Endothelial cell of umbilical vein (primary cell): ENCODE measurements at regions not wholly inside any gene's neighbourhood (a gene's known extent, or its start where the extent isn't known, plus 50 kb on each side); places are given as distances from the start of the nearest gene placed in this dataset.

ENCODE experiments used
- BruUV-seq: library from RNA; stranded (reverse); fragments of 400-500 nt; replicated peaks from 2 replicates; lab custom pipeline; 2021; lab: Mats Ljungman, UMichigan
- CTCF ChIA-PET: fragments of 300-600, 350-600 bp; sonication (Branson Sonifier 250); formaldehyde crosslinking; loops from one replicate; lab custom pipeline; 2021; ENCODE audit warnings: antibody characterized with exemption, inconsistent platforms; lab: Charles Lee
- POLR2A ChIA-PET: fragments of 300-600, 350-600 bp; sonication (Branson Sonifier 250); formaldehyde crosslinking; loops from one replicate; lab custom pipeline; 2021; ENCODE audit warnings: antibody characterized with exemption, inconsistent platforms; lab: Charles Lee
- DNase-seq: peaks from one replicate; pipeline ENCODE4 v3.0.0-alpha.2; 2011; ENCODE audit warnings: low read depth, low spot score
- FAIRE-seq: peaks from 2 replicates; lab custom pipeline; 2011; peaks lifted over from hg19 to GRCh38; lab: Jason Lieb, UNC
- H2AFZ ChIP-seq: 2 replicates; pipeline ENCODE4 v1.6.0; 2012; ENCODE audit warnings: low read depth, low read length, control low read depth, inconsistent platforms
- H3K27ac ChIP-seq: 2 replicates; pipeline ENCODE4 v1.5.1; 2011; ENCODE audit warnings: low read depth, mild to moderate bottlenecking, control low read depth, low read length, moderate library complexity; ENCODE audit not compliant: insufficient read depth
- H3K27me3 ChIP-seq, 2 experiments: 2 replicates each; pipeline versions ENCODE4 v1.6.0 to v1.6.1; 2011; ENCODE audit warnings: low read length in 2 of 2, mixed read lengths in 1 of 2; ENCODE audit not compliant: control insufficient read depth in 2 of 2, insufficient read depth in 2 of 2
- H3K36me3 ChIP-seq, 2 experiments: 2 replicates in 1 of 2; 3 replicates in 1 of 2; pipeline ENCODE4 v1.5.1; 2011; ENCODE audit warnings: low read length in 2 of 2, mild to moderate bottlenecking in 1 of 2, moderate library complexity in 1 of 2; ENCODE audit not compliant: control insufficient read depth in 2 of 2, insufficient read depth in 2 of 2; ENCODE audit errors: extremely low read depth in 1 of 2
- H3K4me1 ChIP-seq: 3 replicates; pipeline ENCODE4 v1.5.1; 2011; ENCODE audit warnings: mild to moderate bottlenecking, low read length; ENCODE audit not compliant: control insufficient read depth, insufficient read depth; ENCODE audit errors: extremely low read depth
- H3K4me2 ChIP-seq: 2 replicates; pipeline ENCODE4 v1.6.1; 2011; ENCODE audit warnings: low read length, control low read depth, mixed read lengths; ENCODE audit not compliant: insufficient read depth
- H3K4me3 ChIP-seq, 3 experiments: fragments of 200-600 bp in 1 of 3; sonication (generic), shearing (Covaris generic) in 1 of 3; replicated peaks in 1 of 3; 2 replicates each; pipeline ENCODE4 v1.5.1; 2011 to 2016; ENCODE audit warnings: control low read depth in 3 of 3, low read length in 3 of 3, mild to moderate bottlenecking in 2 of 3, inconsistent platforms in 1 of 3, low read depth in 1 of 3, moderate library complexity in 1 of 3; ENCODE audit not compliant: insufficient read depth in 1 of 3
- H3K79me2 ChIP-seq: 2 replicates; pipeline ENCODE4 v1.6.0; 2012; ENCODE audit warnings: low read length, inconsistent platforms; ENCODE audit not compliant: control insufficient read depth, insufficient read depth
- H3K9ac ChIP-seq: replicated peaks from 2 replicates; pipeline ENCODE3; 2011; ENCODE audit warnings: low read length, control low read depth; ENCODE audit not compliant: insufficient read depth; ENCODE audit errors: extremely low read depth
- H3K9me1 ChIP-seq: replicated peaks from 3 replicates; pipeline ENCODE4 v1.6.0; 2011; ENCODE audit warnings: mild to moderate bottlenecking, low read length; ENCODE audit not compliant: control insufficient read depth, insufficient read depth; ENCODE audit errors: extremely low read depth
- H3K9me3 ChIP-seq: replicated peaks from 2 replicates; pipeline ENCODE4 v1.5.1; 2012; ENCODE audit warnings: low read length, inconsistent platforms; ENCODE audit not compliant: control insufficient read depth, insufficient read depth
- H4K20me1 ChIP-seq: replicated peaks from 2 replicates; pipeline ENCODE3; 2011; ENCODE audit warnings: mild to moderate bottlenecking, low read length; ENCODE audit not compliant: control insufficient read depth, insufficient read depth; ENCODE audit errors: extremely low read depth
- EZH2 ChIP-seq: IDR thresholded peaks from 2 replicates; pipeline ENCODE4 v1.6.1; 2012; ENCODE audit warnings: borderline replicate concordance, low read depth, mild to moderate bottlenecking, moderate library complexity, low read length, inconsistent platforms; ENCODE audit not compliant: severe bottlenecking
- FOS ChIP-seq: IDR thresholded peaks from 2 replicates; pipeline ENCODE4 v1.6.1; 2011; ENCODE audit warnings: mild to moderate bottlenecking, low read length, moderate library complexity, borderline replicate concordance; ENCODE audit not compliant: insufficient read depth
- GATA2 ChIP-seq: IDR thresholded peaks from 2 replicates; pipeline ENCODE4 v1.7.0; 2011; ENCODE audit warnings: low read depth, mild to moderate bottlenecking, moderate library complexity, mixed read lengths, low read length; ENCODE audit not compliant: insufficient read length, insufficient read depth
- JUN ChIP-seq: IDR thresholded peaks from 2 replicates; pipeline ENCODE4 v1.6.1; 2011; ENCODE audit warnings: borderline replicate concordance, low read depth; ENCODE audit not compliant: insufficient read length, insufficient read depth
- MYC ChIP-seq: IDR thresholded peaks from one replicate; pipeline ENCODE4 v1.6.1; 2011; ENCODE audit warnings: mild to moderate bottlenecking, low read depth, low read length
- POLR2A ChIP-seq: IDR thresholded peaks from 2 replicates; pipeline ENCODE4 v1.6.1; 2012; ENCODE audit warnings: low read depth, mild to moderate bottlenecking, control low read depth, low read length
- POLR2AphosphoS5 ChIP-seq: IDR thresholded peaks from 2 replicates; pipeline ENCODE4 v1.6.1; 2012; ENCODE audit warnings: low read depth, mild to moderate bottlenecking, control low read depth, low read length, moderate library complexity; ENCODE audit not compliant: insufficient read depth
- dilution Hi-C: fragments of 300-500 bp; cut with MboI; formaldehyde crosslinking; loops from one replicate; pipeline ENCODE4 v1.15.0; 2019; ENCODE audit warnings: low sequenced_read_pairs; ENCODE audit not compliant: extremely low pct_ligation_motif_present
- intact Hi-C: fragments of 100-400 bp; cut with micrococcal nuclease; formaldehyde crosslinking; loops from one replicate; pipeline ENCODE4 v1.10.0; 2022
- TF ChIP-seq, protein P1 (sequence below), 2 donors: IDR thresholded peaks; 1 replicate in 1 of 2; 2 replicates in 1 of 2; pipeline ENCODE4 v1.5.1; 2011; ENCODE audit warnings: low read length in 2 of 2, mild to moderate bottlenecking in 2 of 2, moderate library complexity in 2 of 2, control low read depth in 1 of 2, inconsistent platforms in 1 of 2, low read depth in 1 of 2; ENCODE audit not compliant: insufficient read depth in 1 of 2; ENCODE audit errors: extremely low read depth in 1 of 2
- TF ChIP-seq, protein P2 (sequence below): IDR thresholded peaks from 2 replicates; pipeline ENCODE4 v1.6.1; 2011; ENCODE audit not compliant: insufficient read depth, insufficient read length

DNA sequence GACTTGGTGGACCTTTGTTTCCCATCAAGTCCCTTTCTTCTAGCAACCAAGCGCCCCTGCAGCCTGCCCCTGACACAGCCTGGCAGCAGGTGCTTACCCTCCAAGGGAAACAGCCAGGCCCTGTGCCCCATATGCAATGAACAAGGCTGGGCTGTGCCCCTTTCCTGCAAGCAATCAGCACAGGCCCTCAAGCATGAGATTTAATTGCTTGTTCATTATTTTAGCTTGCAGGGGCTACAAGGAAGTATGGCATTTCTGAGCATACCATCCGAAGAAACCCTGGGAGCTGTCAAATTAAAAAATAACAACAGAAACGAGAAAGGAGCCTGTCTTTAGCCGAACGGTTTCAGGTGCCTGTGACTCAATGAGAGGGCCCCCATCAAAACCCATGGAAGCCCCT is 522.9 kb upstream of the ARID1B start:
- intact Hi-C loops (no loop called here), dilution Hi-C loops (no loop called here)
- POLR2A ChIA-PET, result no interaction called here
- TF ChIP-seq MYC, result no peak
- TF ChIP-seq, protein P1, sequence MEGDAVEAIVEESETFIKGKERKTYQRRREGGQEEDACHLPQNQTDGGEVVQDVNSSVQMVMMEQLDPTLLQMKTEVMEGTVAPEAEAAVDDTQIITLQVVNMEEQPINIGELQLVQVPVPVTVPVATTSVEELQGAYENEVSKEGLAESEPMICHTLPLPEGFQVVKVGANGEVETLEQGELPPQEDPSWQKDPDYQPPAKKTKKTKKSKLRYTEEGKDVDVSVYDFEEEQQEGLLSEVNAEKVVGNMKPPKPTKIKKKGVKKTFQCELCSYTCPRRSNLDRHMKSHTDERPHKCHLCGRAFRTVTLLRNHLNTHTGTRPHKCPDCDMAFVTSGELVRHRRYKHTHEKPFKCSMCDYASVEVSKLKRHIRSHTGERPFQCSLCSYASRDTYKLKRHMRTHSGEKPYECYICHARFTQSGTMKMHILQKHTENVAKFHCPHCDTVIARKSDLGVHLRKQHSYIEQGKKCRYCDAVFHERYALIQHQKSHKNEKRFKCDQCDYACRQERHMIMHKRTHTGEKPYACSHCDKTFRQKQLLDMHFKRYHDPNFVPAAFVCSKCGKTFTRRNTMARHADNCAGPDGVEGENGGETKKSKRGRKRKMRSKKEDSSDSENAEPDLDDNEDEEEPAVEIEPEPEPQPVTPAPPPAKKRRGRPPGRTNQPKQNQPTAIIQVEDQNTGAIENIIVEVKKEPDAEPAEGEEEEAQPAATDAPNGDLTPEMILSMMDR (IDR thresholded peaks at IDR 0.05; ENCODE audit: extremely low read depth in 1 of 2, insufficient read depth in 1 of 2, low read depth in 1 of 2, low read length in 2 of 2), result no peak
- no peak for TF ChIP-seq GATA2
- no peak for TF ChIP-seq FOS
- TF ChIP-seq JUN, result no peak
- no peak for TF ChIP-seq POLR2AphosphoS5
- no peak for TF ChIP-seq EZH2
- TF ChIP-seq POLR2A, result no peak
- TF ChIP-seq, protein P2, sequence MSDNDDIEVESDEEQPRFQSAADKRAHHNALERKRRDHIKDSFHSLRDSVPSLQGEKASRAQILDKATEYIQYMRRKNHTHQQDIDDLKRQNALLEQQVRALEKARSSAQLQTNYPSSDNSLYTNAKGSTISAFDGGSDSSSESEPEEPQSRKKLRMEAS, result no peak
- Histone ChIP-seq H3K4me3 (no peak overlapping the region), H3K4me1 (no peaks in the 10 kb centered on the region), H3K27ac (no peak overlapping the region), H3K79me2 (no peaks in the 10 kb centered on the region), H2AFZ (no peak overlapping the region), H3K9me3 (no peaks in the 10 kb centered on the region), H3K36me3 (no peaks in the 10 kb centered on the region), H3K9ac (no peak overlapping the region), H3K4me2 (no peak overlapping the region), H4K20me1 (no peaks in the 10 kb centered on the region), H3K27me3 (no peaks in the 10 kb centered on the region), H3K9me1 (no peaks in the 10 kb centered on the region)
- CTCF ChIA-PET, result no interaction called here
- DNase-seq, result no peak
- no peak for FAIRE-seq
- no TSS peak for BruUV-seq
